Brain microvascular endothelial cell (primary cell): ENCODE measurements at regions not wholly inside any gene's neighbourhood (a gene's known extent, or its start where the extent isn't known, plus 50 kb on each side); places are given as distances from the start of the nearest gene placed in this dataset.

Source experiments
- DNase-seq: peaks from one replicate; pipeline ENCODE4 v3.0.0-alpha.2; 2020
- H3K27ac ChIP-seq: fragments of 250-450 bp; sonication (Bioruptor Pico); 2 replicates; pipeline ENCODE4 v1.5.1; 2020; ENCODE audit warnings: mild to moderate bottlenecking, moderate library complexity
- H3K27me3 ChIP-seq: fragments of 250-450 bp; sonication (Bioruptor Pico); replicated peaks from 2 replicates; pipeline ENCODE4 v1.5.1; 2020; ENCODE audit warnings: mild to moderate bottlenecking
- H3K36me3 ChIP-seq: fragments of 250-450 bp; sonication (Bioruptor Pico); replicated peaks from 2 replicates; pipeline ENCODE4 v1.5.1; 2020; ENCODE audit warnings: mild to moderate bottlenecking
- H3K4me3 ChIP-seq: 2 replicates; pipeline ENCODE4 v1.5.1; 2011; ENCODE audit warnings: low read depth, mild to moderate bottlenecking, control low read depth, low read length, moderate library complexity
- in situ Hi-C: cut with HindIII; loops from 2 replicates; pipeline ENCODE4 v1.10.0; 2017; ENCODE audit warnings: low sequenced_read_pairs, low pct_ligation_motif_present
- TF ChIP-seq, protein P1 (sequence below): IDR thresholded peaks from 2 replicates; pipeline ENCODE4 v1.5.1; 2011; ENCODE audit warnings: low read depth, mild to moderate bottlenecking, moderate library complexity, low read length, control low read depth, inconsistent platforms; ENCODE audit errors: missing control alignments

DNA sequence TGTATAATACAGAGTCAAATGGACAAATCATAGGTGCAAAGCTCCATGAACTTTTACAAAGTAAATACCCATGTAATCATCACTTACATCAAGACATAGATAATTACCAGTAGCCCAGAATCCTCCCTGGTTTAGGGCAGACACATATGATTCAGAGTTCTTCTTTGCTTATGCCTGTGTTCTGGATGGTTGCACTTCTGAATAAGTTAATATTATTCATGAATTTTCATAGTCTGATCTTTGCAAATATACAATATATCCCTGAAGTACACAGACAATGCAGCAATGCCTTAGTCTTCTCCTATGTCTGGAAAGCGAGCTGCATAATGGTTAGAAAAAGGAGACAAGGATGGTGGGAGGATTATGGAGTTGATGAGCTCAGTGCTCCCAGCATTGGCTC, 122.4 kb upstream of the PLXNA2 start:
- Histone ChIP-seq H3K27me3 (no peaks in the 10 kb centered on the region), H3K27ac (no peak overlapping the region), H3K36me3 (no peaks in the 10 kb centered on the region), H3K4me3 (no peak overlapping the region)
- no peak for DNase-seq
- TF ChIP-seq, protein P1, sequence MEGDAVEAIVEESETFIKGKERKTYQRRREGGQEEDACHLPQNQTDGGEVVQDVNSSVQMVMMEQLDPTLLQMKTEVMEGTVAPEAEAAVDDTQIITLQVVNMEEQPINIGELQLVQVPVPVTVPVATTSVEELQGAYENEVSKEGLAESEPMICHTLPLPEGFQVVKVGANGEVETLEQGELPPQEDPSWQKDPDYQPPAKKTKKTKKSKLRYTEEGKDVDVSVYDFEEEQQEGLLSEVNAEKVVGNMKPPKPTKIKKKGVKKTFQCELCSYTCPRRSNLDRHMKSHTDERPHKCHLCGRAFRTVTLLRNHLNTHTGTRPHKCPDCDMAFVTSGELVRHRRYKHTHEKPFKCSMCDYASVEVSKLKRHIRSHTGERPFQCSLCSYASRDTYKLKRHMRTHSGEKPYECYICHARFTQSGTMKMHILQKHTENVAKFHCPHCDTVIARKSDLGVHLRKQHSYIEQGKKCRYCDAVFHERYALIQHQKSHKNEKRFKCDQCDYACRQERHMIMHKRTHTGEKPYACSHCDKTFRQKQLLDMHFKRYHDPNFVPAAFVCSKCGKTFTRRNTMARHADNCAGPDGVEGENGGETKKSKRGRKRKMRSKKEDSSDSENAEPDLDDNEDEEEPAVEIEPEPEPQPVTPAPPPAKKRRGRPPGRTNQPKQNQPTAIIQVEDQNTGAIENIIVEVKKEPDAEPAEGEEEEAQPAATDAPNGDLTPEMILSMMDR = no peak
- in situ Hi-C loops = no loop called here

DNA sequence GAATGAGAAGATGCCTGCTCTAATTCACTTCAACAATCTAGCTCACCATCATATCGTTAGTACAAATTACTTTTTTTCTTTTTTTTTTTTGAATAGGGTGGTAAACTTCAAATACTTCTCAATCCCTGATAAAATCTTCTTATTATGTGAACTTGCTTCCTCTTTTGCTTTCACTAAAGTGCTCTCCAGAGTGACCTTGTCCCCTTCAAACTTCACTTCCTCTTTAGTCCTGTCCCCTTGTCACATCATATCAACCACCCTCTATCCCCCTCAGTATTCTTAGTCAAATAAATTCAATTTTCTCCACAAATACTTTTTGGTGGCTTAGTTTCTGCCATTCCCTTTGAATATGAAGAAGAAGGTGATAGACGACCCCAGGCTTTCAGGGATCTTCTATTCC, 124.9 kb upstream of the PLXNA2 start:
- in situ Hi-C loops = no loop called here
- Histone ChIP-seq H3K4me3 (no peak overlapping the region), H3K36me3 (no peaks in the 10 kb centered on the region), H3K27me3 (no peaks in the 10 kb centered on the region), H3K27ac (no peak overlapping the region)
- TF ChIP-seq, protein P1 = no peak
- no peak for DNase-seq

DNA sequence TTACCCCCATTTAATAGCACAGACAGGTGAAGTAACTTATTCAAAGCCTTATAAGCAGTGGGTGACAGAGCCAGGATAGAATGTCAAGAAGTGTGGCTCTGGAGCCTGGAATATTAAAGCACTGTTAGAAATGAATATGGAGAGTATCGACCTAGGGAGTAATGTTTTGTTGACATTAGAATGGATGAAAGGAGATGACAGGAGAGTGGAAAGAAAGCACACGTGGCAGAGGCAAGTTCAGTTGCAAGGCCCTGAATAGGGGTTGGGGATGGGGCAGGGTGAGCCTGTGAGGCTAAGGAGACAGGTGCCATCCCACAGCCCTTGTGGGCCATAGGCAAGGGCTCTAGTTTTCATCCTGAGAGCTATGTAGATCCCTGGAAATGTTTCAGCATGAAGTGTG, 125.5 kb upstream of the PLXNA2 start:
- TF ChIP-seq, protein P1 = no peak
- no peak for DNase-seq
- H3K4me3 ChIP-seq = no peak overlapping the region
- no peaks in the 10 kb centered on the region for H3K36me3 ChIP-seq
- H3K27me3 ChIP-seq = no peaks in the 10 kb centered on the region
- H3K27ac ChIP-seq = no peak overlapping the region
- in situ Hi-C loops = no loop called here

DNA sequence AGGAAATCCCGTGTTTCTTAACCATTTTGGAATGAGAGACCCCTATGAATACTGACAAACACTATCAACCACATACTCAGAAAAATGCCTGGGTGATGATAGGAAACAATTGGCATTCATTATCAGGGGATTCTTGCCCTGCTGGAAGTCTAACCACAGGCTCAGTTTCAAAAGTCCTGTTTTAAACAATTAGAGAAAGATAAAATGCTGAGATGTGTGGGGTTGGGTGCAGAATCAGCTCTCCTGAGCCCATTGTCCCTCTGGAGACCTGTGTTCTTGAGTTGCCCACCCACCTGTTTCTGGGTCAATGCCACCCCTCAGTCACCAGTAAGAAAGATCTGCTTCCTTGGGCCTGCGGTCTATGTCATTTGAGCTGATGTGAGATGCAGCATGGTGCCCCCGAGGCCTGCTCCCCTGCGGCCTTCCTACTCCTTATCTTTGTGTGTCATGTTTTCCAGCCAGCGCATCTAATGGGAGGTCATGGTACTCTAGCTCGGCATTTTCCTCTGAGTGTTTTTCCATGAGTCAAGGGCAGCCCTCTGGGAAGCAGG, 130.3 kb upstream of the PLXNA2 start:
- Histone ChIP-seq H3K36me3 (no peaks in the 10 kb centered on the region), H3K4me3 (no peak overlapping the region), H3K27me3 (no peaks in the 10 kb centered on the region), H3K27ac (no peak overlapping the region)
- in situ Hi-C loops = no loop called here
- DNase-seq = peak; percentile 61
- TF ChIP-seq, protein P1 = no peak

DNA sequence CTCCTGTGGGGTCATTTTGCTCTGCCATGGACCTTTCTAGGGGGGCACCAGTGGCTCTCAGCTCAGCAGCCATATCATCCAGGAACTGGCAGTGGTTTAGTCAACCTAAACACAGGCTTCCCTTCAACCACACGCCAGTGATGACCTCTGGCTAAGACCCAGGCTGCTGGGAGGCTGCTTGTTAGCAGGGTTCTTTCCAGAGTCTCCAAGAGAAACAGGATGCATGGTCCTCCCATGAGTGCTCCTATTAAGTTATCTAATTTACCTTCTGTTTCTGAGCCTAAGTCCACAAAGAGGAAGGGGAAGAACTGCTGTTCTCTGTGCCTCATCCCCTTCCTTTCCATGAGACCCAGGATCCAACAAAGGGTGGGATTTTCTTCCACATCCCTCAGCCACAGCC, 137.3 kb upstream of the PLXNA2 start:
- H3K27me3 ChIP-seq = no peaks in the 10 kb centered on the region
- in situ Hi-C loops = no loop called here
- no peak for DNase-seq
- H3K27ac ChIP-seq = no peak overlapping the region
- TF ChIP-seq, protein P1 = no peak
- H3K36me3 ChIP-seq = no peaks in the 10 kb centered on the region
- H3K4me3 ChIP-seq = no peak overlapping the region
